GDM1 (cell line): ENCODE measurements at regions not wholly inside any gene's neighbourhood (a gene's known extent, or its start where the extent isn't known, plus 50 kb on each side); places are given as distances from the start of the nearest gene placed in this dataset.
"Not testable (repeated sequence)": the region's sequence is repeated elsewhere in the genome, so short reads cannot be mapped to it uniquely, and the experiment has no call there.

Experiments used
- DNase-seq: peaks from one replicate; lab custom pipeline; 2025; lab: John Stamatoyannopoulos, UW

GRCh38 chr17:13659051-13659450 lies 57.3 kb upstream of the HS3ST3A1 start:
- not testable (repeated sequence) for DNase-seq

GRCh38 chr17:13665872-13666635 lies 64.3 kb upstream of the HS3ST3A1 start:
- no peak for DNase-seq

- DNase-seq: no peak
These were observed 69.6 kb upstream of the HS3ST3A1 start for GRCh38 chr17:13671341-13671740.

GRCh38 chr17:13671771-13672170 lies 70.0 kb upstream of the HS3ST3A1 start:
- no peak for DNase-seq

- DNase-seq: no peak
These were observed 76.6 kb upstream of the HS3ST3A1 start for GRCh38 chr17:13678361-13678760.

- DNase-seq: no peak
These were observed 77.1 kb upstream of the HS3ST3A1 start for GRCh38 chr17:13678841-13679240.

GRCh38 chr17:13688716-13689115 lies 87.0 kb upstream of the HS3ST3A1 start:
- DNase-seq: no peak

- no peak for DNase-seq
These were observed 89.1 kb upstream of the HS3ST3A1 start for GRCh38 chr17:13690806-13691205.

GRCh38 chr17:13694934-13695333 lies 93.2 kb upstream of the HS3ST3A1 start:
- DNase-seq: no peak

GRCh38 chr17:13698832-13699231 lies 97.1 kb upstream of the HS3ST3A1 start:
- no peak for DNase-seq

GRCh38 chr17:13699261-13699660 lies 97.5 kb upstream of the HS3ST3A1 start:
- DNase-seq: no peak

- DNase-seq: no peak
These were observed 100.5 kb upstream of the HS3ST3A1 start for GRCh38 chr17:13702266-13702665.

GRCh38 chr17:13704333-13704732 lies 102.6 kb upstream of the HS3ST3A1 start:
- DNase-seq: no peak

- DNase-seq: no peak
These were observed 103.5 kb upstream of the HS3ST3A1 start for GRCh38 chr17:13705221-13705620.

GRCh38 chr17:13721705-13722104 lies 120.0 kb upstream of the HS3ST3A1 start:
- no peak for DNase-seq

- no peak for DNase-seq
These were observed 123.7 kb upstream of the HS3ST3A1 start for GRCh38 chr17:13725288-13725990.

GRCh38 chr17:13727441-13728171 lies 125.9 kb upstream of the HS3ST3A1 start:
- no peak for DNase-seq

- DNase-seq: no peak
These were observed 127.1 kb upstream of the HS3ST3A1 start for GRCh38 chr17:13728781-13729180.

- DNase-seq: no peak
These were observed 127.9 kb upstream of the HS3ST3A1 start for GRCh38 chr17:13729466-13730134.

- no peak for DNase-seq
These were observed 133.2 kb upstream of the HS3ST3A1 start for GRCh38 chr17:13734880-13735279.

- DNase-seq: no peak
These were observed 133.7 kb upstream of the HS3ST3A1 start for GRCh38 chr17:13735444-13735843.

- no peak for DNase-seq
These were observed 134.1 kb upstream of the HS3ST3A1 start for GRCh38 chr17:13735861-13736260.
